ENCODE measurements at regions not wholly inside any gene's neighbourhood (a gene's known extent, or its start where the extent isn't known, plus 50 kb on each side); places are given as distances from the start of the nearest gene placed in this dataset.

DNA sequence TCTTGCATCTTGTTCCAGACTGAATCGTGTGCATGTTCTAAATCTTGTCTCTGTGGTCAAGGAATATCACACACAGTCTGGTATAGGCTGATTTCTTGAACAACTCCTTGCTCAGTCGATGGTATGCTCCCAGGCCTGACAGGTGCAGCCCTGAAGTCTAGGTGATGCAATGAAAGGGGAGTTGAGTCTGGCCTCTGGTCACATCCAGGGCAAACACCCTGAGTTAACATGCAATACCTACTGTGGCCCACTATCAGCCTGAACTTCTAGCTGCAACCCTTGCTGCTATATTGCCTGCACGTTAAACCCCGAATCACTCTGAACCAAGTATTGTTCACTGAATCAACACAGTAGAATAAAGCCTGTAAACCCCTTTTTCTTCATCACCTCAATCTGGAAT is 303.4 kb downstream of the USP25 start:
- Histone ChIP-seq H3K4me1 (no peaks in the 10 kb centered on the region), H3K9me3 (no peaks in the 10 kb centered on the region), H3K27ac (no peak overlapping the region), H3K27me3 (no peaks in the 10 kb centered on the region), H3K36me3 (no peaks in the 10 kb centered on the region), H3K4me3 (no peak overlapping the region)
- ATAC-seq (no peak), DNase-seq (no peak)
- intact Hi-C loops (cut with DNase I) = no loop called here
- 87 to 90% methylated on average over 4 of the region's 4 CpGs for WGBS, 2 donors
- TF ChIP-seq, protein P1, sequence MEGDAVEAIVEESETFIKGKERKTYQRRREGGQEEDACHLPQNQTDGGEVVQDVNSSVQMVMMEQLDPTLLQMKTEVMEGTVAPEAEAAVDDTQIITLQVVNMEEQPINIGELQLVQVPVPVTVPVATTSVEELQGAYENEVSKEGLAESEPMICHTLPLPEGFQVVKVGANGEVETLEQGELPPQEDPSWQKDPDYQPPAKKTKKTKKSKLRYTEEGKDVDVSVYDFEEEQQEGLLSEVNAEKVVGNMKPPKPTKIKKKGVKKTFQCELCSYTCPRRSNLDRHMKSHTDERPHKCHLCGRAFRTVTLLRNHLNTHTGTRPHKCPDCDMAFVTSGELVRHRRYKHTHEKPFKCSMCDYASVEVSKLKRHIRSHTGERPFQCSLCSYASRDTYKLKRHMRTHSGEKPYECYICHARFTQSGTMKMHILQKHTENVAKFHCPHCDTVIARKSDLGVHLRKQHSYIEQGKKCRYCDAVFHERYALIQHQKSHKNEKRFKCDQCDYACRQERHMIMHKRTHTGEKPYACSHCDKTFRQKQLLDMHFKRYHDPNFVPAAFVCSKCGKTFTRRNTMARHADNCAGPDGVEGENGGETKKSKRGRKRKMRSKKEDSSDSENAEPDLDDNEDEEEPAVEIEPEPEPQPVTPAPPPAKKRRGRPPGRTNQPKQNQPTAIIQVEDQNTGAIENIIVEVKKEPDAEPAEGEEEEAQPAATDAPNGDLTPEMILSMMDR (IDR thresholded peaks at IDR 0.05) = no peak

DNA sequence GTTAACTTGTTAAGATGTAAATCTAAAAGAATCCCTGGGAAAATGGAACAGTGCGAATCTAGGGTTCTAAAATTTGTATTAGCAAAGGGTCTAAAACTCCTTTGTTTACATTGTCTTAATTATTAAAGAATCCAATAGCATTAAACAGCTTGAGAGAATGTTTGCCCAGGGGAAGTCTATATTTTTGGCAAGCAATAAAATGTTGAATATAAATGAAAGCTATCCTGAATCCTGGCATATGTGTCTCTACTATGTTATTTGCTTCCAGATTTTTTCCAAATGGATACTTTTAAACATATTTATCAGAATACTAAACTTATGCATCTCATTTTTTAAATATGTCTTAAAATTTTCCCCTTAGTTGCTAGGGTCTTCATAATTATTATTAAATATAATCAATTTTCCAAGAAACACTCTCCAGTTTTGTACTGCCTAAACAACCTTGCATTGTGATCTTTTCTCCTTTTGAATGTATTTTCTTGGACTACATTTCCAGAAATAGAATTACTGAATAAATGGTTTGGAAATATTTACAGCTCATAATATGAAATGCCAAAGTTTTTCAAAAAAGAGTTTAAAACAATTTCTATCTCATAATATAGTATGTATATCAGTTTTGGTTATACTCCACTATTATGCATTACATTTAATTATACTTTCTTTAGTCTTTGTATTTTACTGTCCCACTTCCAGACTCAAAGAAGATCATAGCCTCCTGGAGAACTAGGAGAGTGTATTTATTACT is 304.8 kb downstream of the USP25 start:
- DNase-seq (no peak), ATAC-seq (no peak)
- 0% methylated on average over 1 of the region's 1 CpG for WGBS, 2 donors
- Histone ChIP-seq H3K27me3 (no peaks in the 10 kb centered on the region), H3K9me3 (no peaks in the 10 kb centered on the region), H3K4me3 (no peak overlapping the region), H3K27ac (no peak overlapping the region), H3K36me3 (no peaks in the 10 kb centered on the region), H3K4me1 (no peaks in the 10 kb centered on the region)
- TF ChIP-seq, protein P1 (IDR thresholded peaks at IDR 0.05) = no peak
- intact Hi-C loops (cut with DNase I) = no loop called here

DNA sequence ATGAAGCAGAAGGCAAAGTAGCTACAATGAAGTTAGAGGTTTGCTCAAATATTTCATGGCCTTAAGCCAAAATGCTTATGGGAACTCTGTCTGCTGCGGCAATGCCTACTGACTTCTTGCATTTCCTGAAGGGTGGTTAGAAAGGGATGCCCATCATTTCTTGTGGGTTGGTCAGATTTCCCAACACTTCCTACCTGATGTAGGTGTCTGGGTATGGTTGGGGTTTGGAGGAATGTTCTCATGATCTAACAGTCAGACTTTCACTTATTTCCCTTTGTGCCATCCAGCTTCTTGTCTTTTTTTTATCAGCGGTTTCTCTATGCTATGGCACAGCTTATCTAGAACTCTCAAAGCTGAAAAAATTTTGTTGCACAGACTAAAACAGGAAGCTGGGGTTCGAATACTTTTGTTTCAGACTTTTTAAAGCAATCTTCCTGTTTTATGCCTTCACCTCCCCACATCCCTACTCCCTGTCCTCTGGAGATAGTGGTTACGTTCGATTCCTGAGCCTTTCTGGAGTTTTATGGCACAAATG is 307.7 kb downstream of the USP25 start:
- H3K9me3 ChIP-seq = no peaks in the 10 kb centered on the region
- no peaks in the 10 kb centered on the region for H3K27me3 ChIP-seq
- TF ChIP-seq, protein P1 (IDR thresholded peaks at IDR 0.05) = no peak
- 62 to 71% methylated on average over 5 of the region's 5 CpGs for WGBS, 2 donors
- DNase-seq (no peak), ATAC-seq (no peak)
- no peaks in the 10 kb centered on the region for H3K36me3 ChIP-seq
- H3K4me3 ChIP-seq = no peak overlapping the region
- intact Hi-C loops (cut with DNase I) = no loop called here
- H3K27ac ChIP-seq = no peak overlapping the region
- no peaks in the 10 kb centered on the region for H3K4me1 ChIP-seq

DNA sequence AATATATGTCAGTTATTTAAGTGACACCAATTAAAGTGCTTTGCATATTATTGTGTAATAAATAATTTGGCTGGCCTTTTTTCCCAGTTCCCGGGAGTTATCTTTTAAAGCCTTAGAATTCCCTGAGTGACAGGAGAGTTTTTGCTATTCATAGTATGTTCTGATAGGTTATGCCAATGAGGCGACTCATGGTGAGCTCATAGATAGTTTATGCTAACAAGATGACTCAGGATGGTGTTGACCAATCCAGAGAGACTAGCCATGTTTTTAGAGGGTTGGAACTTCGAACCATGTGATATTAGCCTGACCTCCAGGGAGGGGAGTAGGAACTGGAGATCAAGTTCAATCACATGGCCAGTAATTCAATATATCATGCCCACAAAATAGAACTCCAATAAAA is 310.8 kb downstream of the USP25 start:
- Histone ChIP-seq H3K27me3 (no peaks in the 10 kb centered on the region), H3K9me3 (no peaks in the 10 kb centered on the region), H3K4me3 (no peak overlapping the region), H3K36me3 (no peaks in the 10 kb centered on the region), H3K27ac (no peak overlapping the region), H3K4me1 (no peaks in the 10 kb centered on the region)
- 76 to 77% methylated on average over 3 of the region's 3 CpGs for WGBS, 2 donors
- no peak for ATAC-seq
- intact Hi-C loops (cut with DNase I) = no loop called here
- TF ChIP-seq, protein P1 (IDR thresholded peaks at IDR 0.05) = no peak
- no peak for DNase-seq
